ENCODE measurements at regions not wholly inside any gene's neighbourhood (a gene's known extent, or its start where the extent isn't known, plus 50 kb on each side); places are given as distances from the start of the nearest gene placed in this dataset.

DNA sequence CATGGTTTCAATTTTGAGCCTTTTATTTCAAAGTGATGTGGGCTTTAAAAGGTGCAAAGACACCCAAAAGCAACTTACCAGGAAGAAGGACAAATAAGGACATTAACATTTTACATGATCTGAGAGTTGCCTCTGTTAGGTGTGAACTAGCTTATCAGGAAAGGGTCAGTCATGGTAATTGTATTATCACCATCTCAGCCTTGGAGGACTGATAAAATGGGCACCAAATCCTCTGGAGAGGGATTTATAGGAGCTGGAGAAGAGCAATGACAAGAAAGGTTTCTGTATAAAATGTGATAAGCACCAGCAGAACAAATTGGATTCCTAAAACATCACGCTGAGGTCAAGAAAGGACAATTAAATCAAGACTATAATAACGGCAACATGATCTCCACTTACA, 217.7 kb upstream of the PRICKLE1 start:
- DNase-seq (ENCODE audit: low spot score) = no peak
- Histone ChIP-seq H3K9me3 (ENCODE audit: control insufficient read depth in 4 of 4, low read length in 3 of 4) (peaks cover 0 to under 1% (median 0%) of the 10 kb centered on the region in 4 donors), H3K4me3 (ENCODE audit: low read depth in 1 of 3, low read length in 3 of 3) (no peak overlapping the region), H3K4me1 (ENCODE audit: control insufficient read depth in 4 of 4, insufficient read depth in 4 of 4, low read length in 3 of 4) (no peaks in the 10 kb centered on the region), H3K36me3 (ENCODE audit: control insufficient read depth in 4 of 4, insufficient read depth in 3 of 4, low read depth in 1 of 4, low read length in 3 of 4) (no peaks in the 10 kb centered on the region), H3K27ac (ENCODE audit: low read depth in 1 of 2, low read length in 2 of 2) (no peak overlapping the region), H3K27me3 (ENCODE audit: control insufficient read depth in 4 of 4, insufficient read depth in 4 of 4, low read length in 3 of 4) (peaks cover 0 to 2% (median 0%) of the 10 kb centered on the region in 4 donors), H3K9ac (ENCODE audit: low read depth in 1 of 2, low read length in 2 of 2) (no peak overlapping the region)
- WGBS = 56% methylated on average over 2 of the region's 2 CpGs
- TF ChIP-seq RAD21 (IDR thresholded peaks at IDR 0.05) (no peak), GABPA (IDR thresholded peaks at IDR 0.05 in 1 of 2, conservative IDR thresholded peaks at IDR 0.05 in 1 of 2) (no peak), NR2F2 (IDR thresholded peaks at IDR 0.05) (no peak), ATF3 (IDR thresholded peaks at IDR 0.05) (no peak), EGR1 (IDR thresholded peaks at IDR 0.05; ENCODE audit: low read depth in 2 of 2) (no peak), FOXA1 (IDR thresholded peaks at IDR 0.05) (no peak), SP1 (IDR thresholded peaks at IDR 0.05) (no peak), HNF4A (conservative IDR thresholded peaks at IDR 0.05) (no peak), TAF1 (conservative IDR thresholded peaks at IDR 0.05) (no peak), MAX (IDR thresholded peaks at IDR 0.05) (no peak), FOXA2 (IDR thresholded peaks at IDR 0.05) (no peak), CTCF (IDR thresholded peaks at IDR 0.05; ENCODE audit: low read depth, low read length, missing input control) (no peak), REST (IDR thresholded peaks at IDR 0.05) (no peak), YY1 (IDR thresholded peaks at IDR 0.05) (no peak), JUND (IDR thresholded peaks at IDR 0.05) (no peak), HNF4G (IDR thresholded peaks at IDR 0.05) (no peak)

GRCh38 chr12:42804928-42805327, 215.4 kb upstream of the PRICKLE1 start:
- H3K27ac ChIP-seq (ENCODE audit: low read depth in 1 of 2, low read length in 2 of 2) = no peak overlapping the region
- H3K4me3 ChIP-seq (ENCODE audit: low read depth in 1 of 3, low read length in 3 of 3) = no peak overlapping the region
- peaks cover 0 to 1% (median 0%) of the 10 kb centered on the region in 4 donors for H3K9me3 ChIP-seq (ENCODE audit: control insufficient read depth in 4 of 4, low read length in 3 of 4)
- H3K4me1 ChIP-seq (ENCODE audit: control insufficient read depth in 4 of 4, insufficient read depth in 4 of 4, low read length in 3 of 4) = no peaks in the 10 kb centered on the region
- WGBS = 56% methylated on average over 2 of the region's 2 CpGs
- no peak for TF ChIP-seq NR2F2 (IDR thresholded peaks at IDR 0.05)
- TF ChIP-seq TAF1 (conservative IDR thresholded peaks at IDR 0.05) = no peak
- TF ChIP-seq FOXA2 (IDR thresholded peaks at IDR 0.05) = no peak
- no peak for TF ChIP-seq FOXA1 (IDR thresholded peaks at IDR 0.05)
- TF ChIP-seq SP1 (IDR thresholded peaks at IDR 0.05) = no peak
- no peaks in the 10 kb centered on the region for H3K36me3 ChIP-seq (ENCODE audit: control insufficient read depth in 4 of 4, insufficient read depth in 3 of 4, low read depth in 1 of 4, low read length in 3 of 4)
- DNase-seq (ENCODE audit: low spot score) = no peak
- peaks cover 0 to 2% (median 0%) of the 10 kb centered on the region in 4 donors for H3K27me3 ChIP-seq (ENCODE audit: control insufficient read depth in 4 of 4, insufficient read depth in 4 of 4, low read length in 3 of 4)
- no peak overlapping the region for H3K9ac ChIP-seq (ENCODE audit: low read depth in 1 of 2, low read length in 2 of 2)

All from liver (tissue), 8 donors.